ENCODE measurements at regions not wholly inside any gene's neighbourhood (a gene's known extent, or its start where the extent isn't known, plus 50 kb on each side); places are given as distances from the start of the nearest gene placed in this dataset.

DNA sequence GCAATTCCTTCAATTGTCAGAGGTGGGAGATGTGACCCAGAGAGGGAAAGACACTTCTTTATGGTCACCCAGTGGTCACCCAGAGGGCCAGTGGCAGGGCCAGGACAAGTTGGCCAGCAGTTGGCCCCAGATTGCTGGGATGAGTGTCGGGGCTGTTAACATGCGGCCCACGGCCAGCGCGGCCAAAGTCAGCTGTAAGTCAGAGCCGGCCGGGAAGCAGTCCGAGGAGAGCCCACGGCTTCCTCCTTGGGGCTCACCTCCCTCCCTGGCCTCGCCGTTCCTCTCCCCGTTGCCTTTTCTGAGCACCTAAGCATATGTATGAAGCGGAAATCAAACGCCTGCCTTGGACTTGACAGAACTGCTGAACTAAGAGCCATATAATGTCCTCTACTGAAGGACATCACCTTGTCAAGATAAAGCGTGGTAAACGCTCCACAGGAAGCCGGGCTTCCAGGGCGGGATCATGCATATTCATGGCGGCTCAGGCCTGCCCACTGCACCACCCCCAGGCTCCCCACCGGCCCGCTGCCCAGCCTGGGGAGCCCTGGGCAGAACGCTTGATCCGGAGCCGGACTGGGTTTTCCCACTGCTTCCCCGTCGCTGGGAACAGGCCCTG is 245.4 kb upstream of the POU3F1 start:
- H3K36me3 Mint-ChIP-seq (ENCODE audit: insufficient read depth, unreplicated experiment): no peaks in the 10 kb centered on the region
- H3K4me3 Mint-ChIP-seq (ENCODE audit: low read depth, unreplicated experiment): peak overlapping the region; percentile 3
- no peak overlapping the region for H3K27ac Mint-ChIP-seq (ENCODE audit: unreplicated experiment)
- H3K27me3 Mint-ChIP-seq (ENCODE audit: unreplicated experiment): peaks cover 91% of the 10 kb centered on the region
- no peaks in the 10 kb centered on the region for H3K4me1 Mint-ChIP-seq (ENCODE audit: low read depth, unreplicated experiment)
- TF ChIP-seq, protein P1, sequence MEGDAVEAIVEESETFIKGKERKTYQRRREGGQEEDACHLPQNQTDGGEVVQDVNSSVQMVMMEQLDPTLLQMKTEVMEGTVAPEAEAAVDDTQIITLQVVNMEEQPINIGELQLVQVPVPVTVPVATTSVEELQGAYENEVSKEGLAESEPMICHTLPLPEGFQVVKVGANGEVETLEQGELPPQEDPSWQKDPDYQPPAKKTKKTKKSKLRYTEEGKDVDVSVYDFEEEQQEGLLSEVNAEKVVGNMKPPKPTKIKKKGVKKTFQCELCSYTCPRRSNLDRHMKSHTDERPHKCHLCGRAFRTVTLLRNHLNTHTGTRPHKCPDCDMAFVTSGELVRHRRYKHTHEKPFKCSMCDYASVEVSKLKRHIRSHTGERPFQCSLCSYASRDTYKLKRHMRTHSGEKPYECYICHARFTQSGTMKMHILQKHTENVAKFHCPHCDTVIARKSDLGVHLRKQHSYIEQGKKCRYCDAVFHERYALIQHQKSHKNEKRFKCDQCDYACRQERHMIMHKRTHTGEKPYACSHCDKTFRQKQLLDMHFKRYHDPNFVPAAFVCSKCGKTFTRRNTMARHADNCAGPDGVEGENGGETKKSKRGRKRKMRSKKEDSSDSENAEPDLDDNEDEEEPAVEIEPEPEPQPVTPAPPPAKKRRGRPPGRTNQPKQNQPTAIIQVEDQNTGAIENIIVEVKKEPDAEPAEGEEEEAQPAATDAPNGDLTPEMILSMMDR (IDR thresholded peaks at IDR 0.05; ENCODE audit: unreplicated experiment): no peak
- intact Hi-C loops (cut with micrococcal nuclease; ENCODE audit: unreplicated experiment): no loop called here
- DNase-seq: no peak
- CTCF ChIA-PET: interaction anchor here (0.9 kb wide), 1 partner anchor 8 kb away, joined by 3 read pairs; no protein-coding TSS in a partner anchor
- H3K9me3 Mint-ChIP-seq (ENCODE audit: low read depth, unreplicated experiment): no peaks in the 10 kb centered on the region
- BruUV-seq (replicated peaks): no TSS peak

DNA sequence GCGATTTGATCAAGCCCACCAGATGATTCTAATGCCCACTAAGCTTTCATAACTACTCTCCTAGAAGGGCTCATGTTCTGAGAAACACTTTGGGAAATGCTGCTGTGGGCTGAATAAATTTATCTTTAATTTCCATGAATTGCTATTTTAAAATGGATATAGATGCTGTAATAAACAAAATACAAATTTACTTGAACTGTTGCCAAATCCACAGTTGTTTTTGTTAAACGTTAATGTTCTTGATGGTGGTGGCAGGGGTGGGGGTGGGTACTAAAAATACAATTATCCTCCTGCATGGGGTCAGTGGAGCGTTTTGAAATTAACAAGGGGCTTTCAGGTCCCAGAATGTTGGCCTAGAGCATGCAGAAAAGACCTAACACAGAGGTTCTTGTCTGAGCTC is 244.7 kb upstream of the POU3F1 start:
- Mint-ChIP-seq H3K4me3 (ENCODE audit: low read depth, unreplicated experiment) (no peak overlapping the region), H3K27me3 (ENCODE audit: unreplicated experiment) (peaks cover 91% of the 10 kb centered on the region), H3K27ac (ENCODE audit: unreplicated experiment) (no peak overlapping the region), H3K4me1 (ENCODE audit: low read depth, unreplicated experiment) (no peaks in the 10 kb centered on the region), H3K36me3 (ENCODE audit: insufficient read depth, unreplicated experiment) (no peaks in the 10 kb centered on the region), H3K9me3 (ENCODE audit: low read depth, unreplicated experiment) (no peaks in the 10 kb centered on the region)
- BruUV-seq (replicated peaks): no TSS peak
- intact Hi-C loops (cut with micrococcal nuclease; ENCODE audit: unreplicated experiment): no loop called here
- CTCF ChIA-PET: no interaction called here
- no peak for DNase-seq
- TF ChIP-seq, protein P1 (IDR thresholded peaks at IDR 0.05; ENCODE audit: unreplicated experiment): no peak

DNA sequence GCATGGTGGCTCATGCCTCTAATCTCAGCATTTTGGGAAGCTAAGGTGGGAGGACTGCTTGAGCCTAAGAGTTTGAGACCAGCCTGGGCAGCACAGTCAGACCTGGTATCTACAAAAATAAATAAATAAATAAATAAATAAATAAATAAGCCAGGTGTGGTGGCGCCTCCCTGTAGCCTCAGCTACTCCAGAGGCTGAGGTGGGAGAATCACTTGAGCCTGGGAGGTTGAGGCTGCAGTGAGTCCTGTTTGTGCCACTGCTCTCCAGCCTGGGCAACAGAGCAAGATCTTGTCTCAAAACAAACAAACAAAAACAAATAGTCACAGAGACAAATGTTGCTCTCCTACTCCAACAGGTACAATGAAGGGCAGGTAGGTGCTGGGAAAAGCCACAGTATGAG is 242.4 kb upstream of the POU3F1 start:
- H3K27ac Mint-ChIP-seq (ENCODE audit: unreplicated experiment): no peak overlapping the region
- no peaks in the 10 kb centered on the region for H3K4me1 Mint-ChIP-seq (ENCODE audit: low read depth, unreplicated experiment)
- H3K36me3 Mint-ChIP-seq (ENCODE audit: insufficient read depth, unreplicated experiment): no peaks in the 10 kb centered on the region
- no peaks in the 10 kb centered on the region for H3K9me3 Mint-ChIP-seq (ENCODE audit: low read depth, unreplicated experiment)
- peaks cover 82% of the 10 kb centered on the region for H3K27me3 Mint-ChIP-seq (ENCODE audit: unreplicated experiment)
- TF ChIP-seq, protein P1 (IDR thresholded peaks at IDR 0.05; ENCODE audit: unreplicated experiment): no peak
- H3K4me3 Mint-ChIP-seq (ENCODE audit: low read depth, unreplicated experiment): no peak overlapping the region
- intact Hi-C loops (cut with micrococcal nuclease; ENCODE audit: unreplicated experiment): no loop called here
- DNase-seq: no peak
- BruUV-seq (replicated peaks): no TSS peak
- CTCF ChIA-PET: no interaction called here

DNA sequence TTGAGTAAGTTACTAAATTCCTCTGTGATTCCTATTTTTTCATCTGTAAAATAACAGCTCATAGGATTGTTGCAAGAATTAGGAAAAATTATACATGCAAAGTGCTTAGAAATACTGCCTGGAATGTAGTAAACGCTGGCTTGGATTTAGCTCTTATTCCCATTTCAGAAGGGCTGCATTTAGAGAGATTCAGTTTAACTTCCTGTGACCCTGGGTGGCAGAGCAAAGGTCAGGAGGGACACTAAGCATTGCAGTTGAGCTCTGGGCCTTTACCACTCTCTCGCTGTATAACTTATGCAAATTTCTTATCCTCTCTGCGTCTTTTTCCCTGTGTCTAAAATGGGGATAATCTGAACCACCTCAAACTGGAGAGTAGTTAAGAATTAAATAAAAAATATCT is 241.0 kb upstream of the POU3F1 start:
- CTCF ChIA-PET: interaction anchor here (1.1 kb wide), 1 partner anchor 215 kb away, joined by 3 read pairs; no protein-coding TSS in a partner anchor
- no peak for DNase-seq
- TF ChIP-seq, protein P1 (IDR thresholded peaks at IDR 0.05; ENCODE audit: unreplicated experiment): no peak
- no peak overlapping the region for H3K27ac Mint-ChIP-seq (ENCODE audit: unreplicated experiment)
- intact Hi-C loops (cut with micrococcal nuclease; ENCODE audit: unreplicated experiment): no loop called here
- H3K4me3 Mint-ChIP-seq (ENCODE audit: low read depth, unreplicated experiment): no peak overlapping the region
- no peaks in the 10 kb centered on the region for H3K9me3 Mint-ChIP-seq (ENCODE audit: low read depth, unreplicated experiment)
- BruUV-seq (replicated peaks): no TSS peak
- H3K27me3 Mint-ChIP-seq (ENCODE audit: unreplicated experiment): peaks cover 82% of the 10 kb centered on the region
- no peaks in the 10 kb centered on the region for H3K36me3 Mint-ChIP-seq (ENCODE audit: insufficient read depth, unreplicated experiment)
- no peaks in the 10 kb centered on the region for H3K4me1 Mint-ChIP-seq (ENCODE audit: low read depth, unreplicated experiment)

Measured in Calu3 (cell line).